Neural progenitor cell (in vitro differentiated cells): ENCODE measurements at regions not wholly inside any gene's neighbourhood (a gene's known extent, or its start where the extent isn't known, plus 50 kb on each side); places are given as distances from the start of the nearest gene placed in this dataset.

Experiments used
- DNase-seq: peaks from one replicate; pipeline ENCODE4 v3.0.0-alpha.2; 2016; ENCODE audit warnings: low spot score
- H2AFZ ChIP-seq: fragments of 200-600 bp; sonication (generic); replicated peaks from 2 replicates; pipeline ENCODE4 v1.6.1; 2016; ENCODE audit warnings: antibody characterized with exemption
- H3F3A ChIP-seq: fragments of 200-600 bp; sonication (generic); 2 replicates; pipeline ENCODE4 v1.6.1; 2016; ENCODE audit warnings: antibody characterized with exemption, low read depth
- H3K27ac ChIP-seq: fragments of 200-600 bp; sonication (generic); 2 replicates; pipeline ENCODE4 v1.5.1; 2016; ENCODE audit warnings: mild to moderate bottlenecking
- H3K27me3 ChIP-seq: fragments of 200-600 bp; sonication (generic); 2 replicates; pipeline ENCODE4 v1.6.1; 2016; ENCODE audit warnings: mild to moderate bottlenecking, moderate library complexity
- H3K36me3 ChIP-seq: fragments of 200-600 bp; sonication (generic); 2 replicates; pipeline ENCODE4 v1.5.1; 2016
- H3K4me1 ChIP-seq: fragments of 200-600 bp; sonication (generic); 2 replicates; pipeline ENCODE4 v1.6.1; 2016; ENCODE audit warnings: mixed run types
- H3K4me2 ChIP-seq: fragments of 200-600 bp; sonication (generic); 2 replicates; pipeline ENCODE4 v1.6.1; 2016
- H3K4me3 ChIP-seq: fragments of 200-600 bp; sonication (generic); 2 replicates; pipeline ENCODE4 v1.5.1; 2016
- H3K79me2 ChIP-seq: fragments of 200-600 bp; sonication (generic); 2 replicates; pipeline ENCODE4 v1.6.1; 2016; ENCODE audit warnings: low read depth
- H3K9ac ChIP-seq: fragments of 200-600 bp; sonication (generic); 2 replicates; pipeline ENCODE4 v1.6.1; 2016
- H3K9me3 ChIP-seq: fragments of 200-600 bp; sonication (generic); 2 replicates; pipeline ENCODE4 v1.5.1; 2016; ENCODE audit warnings: low read depth
- H4K20me1 ChIP-seq: fragments of 200-600 bp; sonication (generic); 2 replicates; pipeline ENCODE4 v1.6.1; 2016; ENCODE audit warnings: low read depth
- H3K27ac Mint-ChIP-seq: 3 replicates; pipeline ENCODE4 v1.8.0; 2021; ENCODE audit warnings: mixed read lengths
- H3K27me3 Mint-ChIP-seq: 2 replicates; pipeline ENCODE4 v1.8.0; 2022; ENCODE audit warnings: low read depth, mild to moderate bottlenecking, inconsistent platforms, moderate library complexity, mixed read lengths; ENCODE audit not compliant: insufficient read depth
- H3K36me3 Mint-ChIP-seq: 3 replicates; pipeline ENCODE4 v1.8.0; 2021; ENCODE audit warnings: mixed read lengths
- H3K4me1 Mint-ChIP-seq: 3 replicates; pipeline ENCODE4 v1.8.0; 2021; ENCODE audit warnings: mixed read lengths
- H3K4me3 Mint-ChIP-seq: 3 replicates; pipeline ENCODE4 v1.8.0; 2021; ENCODE audit warnings: mild to moderate bottlenecking, moderate library complexity, mixed read lengths
- H3K9me3 Mint-ChIP-seq: 3 replicates; pipeline ENCODE4 v1.8.0; 2020; ENCODE audit warnings: mixed read lengths
- EZH2 ChIP-seq: fragments of 200-600 bp; sonication (generic); IDR thresholded peaks from 2 replicates; pipeline ENCODE4 v1.6.1; 2017; ENCODE audit warnings: antibody characterized with exemption, mild to moderate bottlenecking, moderate library complexity
- EZH2phosphoT487 ChIP-seq: fragments of 200-600 bp; sonication (generic); IDR thresholded peaks from 2 replicates; pipeline ENCODE4 v1.6.1; 2017; ENCODE audit warnings: antibody characterized with exemption
- TF ChIP-seq, protein P1 (sequence below): fragments of 200-600 bp; sonication (generic); IDR thresholded peaks from 2 replicates; pipeline ENCODE4 v1.5.1; 2017; ENCODE audit warnings: antibody characterized with exemption, mild to moderate bottlenecking

DNA sequence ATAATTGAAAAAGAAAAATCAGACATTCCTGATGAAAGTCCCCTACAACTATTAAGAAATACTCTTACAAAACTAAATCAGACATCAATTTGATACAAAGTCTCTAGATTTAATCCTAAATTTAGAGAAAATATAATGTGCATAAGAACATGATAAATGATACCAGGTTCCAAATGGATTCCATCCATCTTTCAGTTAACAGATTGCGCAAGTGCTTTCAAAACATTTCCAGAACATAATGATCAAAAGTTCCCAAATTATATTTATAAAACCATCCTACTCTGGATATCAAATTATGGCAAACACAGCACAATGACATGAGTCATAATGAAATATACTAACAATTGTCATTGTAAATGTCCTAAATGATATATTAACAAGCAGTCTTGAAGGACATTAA, 151.0 kb upstream of the GYPC start:
- no peak overlapping the region for H3K27ac ChIP-seq
- H3K4me1 ChIP-seq, result peaks cover 12% of the 10 kb centered on the region
- no peak overlapping the region for H3K9ac ChIP-seq
- no peaks in the 10 kb centered on the region for H3K27me3 ChIP-seq
- no peak overlapping the region for H3K4me3 ChIP-seq
- H3K27me3 Mint-ChIP-seq, result no peaks in the 10 kb centered on the region
- no peaks in the 10 kb centered on the region for H3K79me2 ChIP-seq
- H3F3A ChIP-seq, result peaks cover 9% of the 10 kb centered on the region
- TF ChIP-seq, protein P1, sequence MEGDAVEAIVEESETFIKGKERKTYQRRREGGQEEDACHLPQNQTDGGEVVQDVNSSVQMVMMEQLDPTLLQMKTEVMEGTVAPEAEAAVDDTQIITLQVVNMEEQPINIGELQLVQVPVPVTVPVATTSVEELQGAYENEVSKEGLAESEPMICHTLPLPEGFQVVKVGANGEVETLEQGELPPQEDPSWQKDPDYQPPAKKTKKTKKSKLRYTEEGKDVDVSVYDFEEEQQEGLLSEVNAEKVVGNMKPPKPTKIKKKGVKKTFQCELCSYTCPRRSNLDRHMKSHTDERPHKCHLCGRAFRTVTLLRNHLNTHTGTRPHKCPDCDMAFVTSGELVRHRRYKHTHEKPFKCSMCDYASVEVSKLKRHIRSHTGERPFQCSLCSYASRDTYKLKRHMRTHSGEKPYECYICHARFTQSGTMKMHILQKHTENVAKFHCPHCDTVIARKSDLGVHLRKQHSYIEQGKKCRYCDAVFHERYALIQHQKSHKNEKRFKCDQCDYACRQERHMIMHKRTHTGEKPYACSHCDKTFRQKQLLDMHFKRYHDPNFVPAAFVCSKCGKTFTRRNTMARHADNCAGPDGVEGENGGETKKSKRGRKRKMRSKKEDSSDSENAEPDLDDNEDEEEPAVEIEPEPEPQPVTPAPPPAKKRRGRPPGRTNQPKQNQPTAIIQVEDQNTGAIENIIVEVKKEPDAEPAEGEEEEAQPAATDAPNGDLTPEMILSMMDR, result no peak
- no peak for TF ChIP-seq EZH2phosphoT487
- TF ChIP-seq EZH2, result no peak
- H2AFZ ChIP-seq, result no peak overlapping the region
- DNase-seq, result no peak
- H3K4me1 Mint-ChIP-seq, result peaks cover 13% of the 10 kb centered on the region
- H3K27ac Mint-ChIP-seq, result no peak overlapping the region
- H3K4me2 ChIP-seq, result no peak overlapping the region
- H4K20me1 ChIP-seq, result no peaks in the 10 kb centered on the region
- H3K4me3 Mint-ChIP-seq, result no peak overlapping the region
- H3K36me3 Mint-ChIP-seq, result no peaks in the 10 kb centered on the region
- no peaks in the 10 kb centered on the region for H3K36me3 ChIP-seq
- H3K9me3 ChIP-seq, result no peaks in the 10 kb centered on the region
- H3K9me3 Mint-ChIP-seq, result no peaks in the 10 kb centered on the region

DNA sequence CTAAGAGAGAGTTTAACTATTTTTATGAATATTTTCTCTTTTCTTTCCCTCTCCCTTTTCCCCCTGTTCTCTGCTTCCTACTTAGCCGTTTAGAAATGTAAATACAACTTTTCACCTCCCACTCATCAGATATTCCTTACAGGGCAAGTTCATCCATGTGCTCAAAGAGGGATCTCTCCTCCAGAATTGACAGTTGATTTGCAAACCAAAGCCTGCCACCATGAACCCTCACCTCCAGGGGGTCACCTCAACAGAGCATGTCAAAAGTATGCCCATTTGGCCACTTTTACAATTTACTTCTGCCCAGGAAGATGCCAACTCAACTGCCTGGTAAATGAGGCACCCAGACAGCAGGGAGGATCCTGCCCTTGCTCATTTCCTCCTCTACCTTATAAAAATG, 149.2 kb upstream of the GYPC start:
- peaks cover 13% of the 10 kb centered on the region for H3K4me1 Mint-ChIP-seq
- Histone ChIP-seq H3F3A (peaks cover 9% of the 10 kb centered on the region), H3K27me3 (no peaks in the 10 kb centered on the region), H2AFZ (peak overlapping the region; percentile 75), H3K4me2 (no peak overlapping the region), H4K20me1 (no peaks in the 10 kb centered on the region), H3K4me1 (peaks cover 12% of the 10 kb centered on the region), H3K79me2 (no peaks in the 10 kb centered on the region), H3K9me3 (no peaks in the 10 kb centered on the region), H3K9ac (no peak overlapping the region), H3K4me3 (no peak overlapping the region), H3K27ac (no peak overlapping the region), H3K36me3 (no peaks in the 10 kb centered on the region)
- TF ChIP-seq, protein P1, result peak; percentile 8
- no peak for TF ChIP-seq EZH2phosphoT487
- no peak for TF ChIP-seq EZH2
- no peak overlapping the region for H3K27ac Mint-ChIP-seq
- H3K36me3 Mint-ChIP-seq, result no peaks in the 10 kb centered on the region
- no peak overlapping the region for H3K4me3 Mint-ChIP-seq
- H3K9me3 Mint-ChIP-seq, result no peaks in the 10 kb centered on the region
- DNase-seq, result no peak
- H3K27me3 Mint-ChIP-seq, result peaks cover 2% of the 10 kb centered on the region

DNA sequence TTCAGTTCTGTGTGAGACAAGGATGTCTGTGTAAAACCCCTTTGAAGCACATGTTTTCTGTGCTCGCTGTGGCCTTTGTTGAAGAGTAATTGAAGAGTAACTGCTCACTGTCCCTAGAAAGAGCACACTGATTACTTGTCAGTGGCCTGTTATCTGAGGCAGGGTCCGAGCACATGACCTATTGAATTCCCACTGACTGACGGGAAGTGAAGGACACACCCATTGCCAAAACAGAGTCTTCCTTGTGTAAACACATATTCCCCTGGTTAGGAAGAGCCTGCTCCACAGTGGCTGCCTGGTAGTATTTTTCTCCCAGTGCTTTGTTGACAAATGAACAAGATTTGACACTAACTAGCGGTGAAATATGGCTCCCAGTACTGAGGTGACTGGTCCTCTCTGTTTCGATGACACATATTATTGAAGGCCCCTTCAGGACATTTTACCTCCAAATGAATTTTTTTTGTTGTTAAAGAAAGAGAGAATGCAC, 148.5 kb upstream of the GYPC start:
- Histone ChIP-seq H3K9me3 (no peaks in the 10 kb centered on the region), H4K20me1 (no peaks in the 10 kb centered on the region), H3K79me2 (no peaks in the 10 kb centered on the region), H3K4me2 (no peak overlapping the region), H3K4me1 (peaks cover 12% of the 10 kb centered on the region), H3K27ac (no peak overlapping the region), H3K9ac (no peak overlapping the region), H3F3A (peaks cover 9% of the 10 kb centered on the region), H3K36me3 (no peaks in the 10 kb centered on the region), H3K4me3 (no peak overlapping the region), H2AFZ (peak overlapping the region; percentile 75), H3K27me3 (no peaks in the 10 kb centered on the region)
- Mint-ChIP-seq H3K27ac (no peak overlapping the region), H3K27me3 (peaks cover 2% of the 10 kb centered on the region), H3K36me3 (no peaks in the 10 kb centered on the region), H3K4me1 (peaks cover 13% of the 10 kb centered on the region), H3K4me3 (no peak overlapping the region), H3K9me3 (no peaks in the 10 kb centered on the region)
- TF ChIP-seq EZH2 (no peak), EZH2phosphoT487 (no peak)
- TF ChIP-seq, protein P1, result no peak
- peak; percentile 37 for DNase-seq
